ENCODE measurements at regions not wholly inside any gene's neighbourhood (a gene's known extent, or its start where the extent isn't known, plus 50 kb on each side); places are given as distances from the start of the nearest gene placed in this dataset.

GRCh38 chr7:25313526-25313925, 85.2 kb upstream of the NPVF start:
- DNase-seq = no peak
- intact Hi-C loops (cut with micrococcal nuclease) = no loop called here
- TF ChIP-seq, protein P1, sequence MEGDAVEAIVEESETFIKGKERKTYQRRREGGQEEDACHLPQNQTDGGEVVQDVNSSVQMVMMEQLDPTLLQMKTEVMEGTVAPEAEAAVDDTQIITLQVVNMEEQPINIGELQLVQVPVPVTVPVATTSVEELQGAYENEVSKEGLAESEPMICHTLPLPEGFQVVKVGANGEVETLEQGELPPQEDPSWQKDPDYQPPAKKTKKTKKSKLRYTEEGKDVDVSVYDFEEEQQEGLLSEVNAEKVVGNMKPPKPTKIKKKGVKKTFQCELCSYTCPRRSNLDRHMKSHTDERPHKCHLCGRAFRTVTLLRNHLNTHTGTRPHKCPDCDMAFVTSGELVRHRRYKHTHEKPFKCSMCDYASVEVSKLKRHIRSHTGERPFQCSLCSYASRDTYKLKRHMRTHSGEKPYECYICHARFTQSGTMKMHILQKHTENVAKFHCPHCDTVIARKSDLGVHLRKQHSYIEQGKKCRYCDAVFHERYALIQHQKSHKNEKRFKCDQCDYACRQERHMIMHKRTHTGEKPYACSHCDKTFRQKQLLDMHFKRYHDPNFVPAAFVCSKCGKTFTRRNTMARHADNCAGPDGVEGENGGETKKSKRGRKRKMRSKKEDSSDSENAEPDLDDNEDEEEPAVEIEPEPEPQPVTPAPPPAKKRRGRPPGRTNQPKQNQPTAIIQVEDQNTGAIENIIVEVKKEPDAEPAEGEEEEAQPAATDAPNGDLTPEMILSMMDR (IDR thresholded peaks at IDR 0.05; ENCODE audit: borderline replicate concordance) = no peak

GRCh38 chr7:25314094-25314730, 85.9 kb upstream of the NPVF start:
- no peak overlapping the region for H3K4me3 ChIP-seq
- DNase-seq = no peak
- no peaks in the 10 kb centered on the region for H3K4me1 ChIP-seq
- no peaks in the 10 kb centered on the region for H3K36me3 ChIP-seq
- H3K27ac ChIP-seq (replicated peaks) = no peak overlapping the region
- intact Hi-C loops (cut with micrococcal nuclease) = no loop called here
- TF ChIP-seq, protein P1 (IDR thresholded peaks at IDR 0.05; ENCODE audit: borderline replicate concordance) = no peak
- H3K9me3 ChIP-seq (replicated peaks) = no peaks in the 10 kb centered on the region
- H3K27me3 ChIP-seq (ENCODE audit: low read depth) = no peaks in the 10 kb centered on the region

More at GRCh38 chr7:25313526-25313925, 85.2 kb upstream of the NPVF start:
- H3K27me3 ChIP-seq (ENCODE audit: low read depth) = no peaks in the 10 kb centered on the region
- H3K4me1 ChIP-seq = no peaks in the 10 kb centered on the region
- H3K36me3 ChIP-seq = no peaks in the 10 kb centered on the region
- no peaks in the 10 kb centered on the region for H3K9me3 ChIP-seq (replicated peaks)
- H3K27ac ChIP-seq (replicated peaks) = no peak overlapping the region
- no peak overlapping the region for H3K4me3 ChIP-seq

- Histone ChIP-seq H3K36me3 (no peaks in the 10 kb centered on the region), H3K4me3 (no peak overlapping the region), H3K27ac (replicated peaks) (no peak overlapping the region), H3K27me3 (ENCODE audit: low read depth) (no peaks in the 10 kb centered on the region), H3K4me1 (no peaks in the 10 kb centered on the region), H3K9me3 (replicated peaks) (no peaks in the 10 kb centered on the region)
- intact Hi-C loops (cut with micrococcal nuclease) = no loop called here
- DNase-seq = no peak
- TF ChIP-seq, protein P1 (IDR thresholded peaks at IDR 0.05; ENCODE audit: borderline replicate concordance) = no peak
Observed at GRCh38 chr7:25314731-25315267, 86.5 kb upstream of the NPVF start.

DNA sequence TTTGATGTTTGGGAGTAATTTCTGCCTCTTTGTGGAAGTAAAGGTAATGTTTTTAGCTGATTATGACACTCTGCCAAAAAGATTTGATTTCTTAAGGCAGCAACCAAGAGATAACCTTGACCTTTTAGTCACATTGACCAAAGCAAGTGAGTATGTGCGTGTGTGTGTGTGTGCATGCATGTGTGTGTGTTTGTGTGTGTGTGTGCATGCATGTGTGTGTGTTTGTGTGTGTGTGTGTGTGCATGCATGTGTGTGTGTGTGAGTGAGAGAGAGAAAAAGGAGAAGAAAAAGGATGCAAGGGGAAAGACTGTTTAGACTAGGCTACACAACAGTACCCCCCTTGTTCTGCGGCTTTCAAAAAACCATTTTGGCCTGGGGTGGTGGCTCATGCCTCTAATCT, 88.1 kb upstream of the NPVF start:
- H3K27ac ChIP-seq (replicated peaks) = no peak overlapping the region
- H3K9me3 ChIP-seq (replicated peaks) = no peaks in the 10 kb centered on the region
- TF ChIP-seq, protein P1 (IDR thresholded peaks at IDR 0.05; ENCODE audit: borderline replicate concordance) = no peak
- H3K4me3 ChIP-seq = no peak overlapping the region
- peaks cover 8% of the 10 kb centered on the region for H3K27me3 ChIP-seq (ENCODE audit: low read depth)
- no peaks in the 10 kb centered on the region for H3K36me3 ChIP-seq
- intact Hi-C loops (cut with micrococcal nuclease) = no loop called here
- H3K4me1 ChIP-seq = no peaks in the 10 kb centered on the region
- DNase-seq = no peak

DNA sequence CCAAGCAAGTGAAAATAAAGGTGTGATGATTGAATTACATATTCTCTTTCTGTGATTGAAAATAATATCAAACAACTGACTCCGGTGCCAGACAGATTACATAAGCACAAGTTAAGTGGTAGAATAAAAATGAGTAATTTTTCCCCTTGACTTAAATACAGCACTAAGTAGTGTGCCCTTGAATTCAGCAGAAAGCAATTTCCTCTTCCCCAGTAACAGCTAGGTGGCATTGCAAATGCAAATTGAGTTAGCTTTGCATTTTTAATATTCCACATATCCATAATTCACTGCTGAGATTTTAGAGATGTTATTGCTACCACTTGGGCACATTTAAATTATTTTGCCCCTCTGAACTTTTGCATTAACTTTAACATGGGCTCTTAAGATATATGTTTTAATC, 89.8 kb upstream of the NPVF start:
- H3K4me3 ChIP-seq = no peak overlapping the region
- peaks cover 19% of the 10 kb centered on the region for H3K27me3 ChIP-seq (ENCODE audit: low read depth)
- intact Hi-C loops (cut with micrococcal nuclease) = no loop called here
- H3K27ac ChIP-seq (replicated peaks) = no peak overlapping the region
- no peak for DNase-seq
- TF ChIP-seq, protein P1 (IDR thresholded peaks at IDR 0.05; ENCODE audit: borderline replicate concordance) = no peak
- no peaks in the 10 kb centered on the region for H3K4me1 ChIP-seq
- no peaks in the 10 kb centered on the region for H3K9me3 ChIP-seq (replicated peaks)
- no peaks in the 10 kb centered on the region for H3K36me3 ChIP-seq

Data from left ventricle myocardium inferior (tissue), 1 donor.